Activated CD4-positive, alpha-beta T cell treated with anti-CD3 and anti-CD28 coated beads, Interleukin-2, amount 50 U/mL, for 1 hour (primary cell): ENCODE measurements at regions not wholly inside any gene's neighbourhood (a gene's known extent, or its start where the extent isn't known, plus 50 kb on each side); places are given as distances from the start of the nearest gene placed in this dataset.

Source experiments
- DNase-seq: peaks from one replicate; pipeline ENCODE4 v3.0.0-alpha.2; 2020

- no peak for DNase-seq
Observed at GRCh38 chr22:49138250-49138790, 689.4 kb downstream of the BRD1 start.

DNA sequence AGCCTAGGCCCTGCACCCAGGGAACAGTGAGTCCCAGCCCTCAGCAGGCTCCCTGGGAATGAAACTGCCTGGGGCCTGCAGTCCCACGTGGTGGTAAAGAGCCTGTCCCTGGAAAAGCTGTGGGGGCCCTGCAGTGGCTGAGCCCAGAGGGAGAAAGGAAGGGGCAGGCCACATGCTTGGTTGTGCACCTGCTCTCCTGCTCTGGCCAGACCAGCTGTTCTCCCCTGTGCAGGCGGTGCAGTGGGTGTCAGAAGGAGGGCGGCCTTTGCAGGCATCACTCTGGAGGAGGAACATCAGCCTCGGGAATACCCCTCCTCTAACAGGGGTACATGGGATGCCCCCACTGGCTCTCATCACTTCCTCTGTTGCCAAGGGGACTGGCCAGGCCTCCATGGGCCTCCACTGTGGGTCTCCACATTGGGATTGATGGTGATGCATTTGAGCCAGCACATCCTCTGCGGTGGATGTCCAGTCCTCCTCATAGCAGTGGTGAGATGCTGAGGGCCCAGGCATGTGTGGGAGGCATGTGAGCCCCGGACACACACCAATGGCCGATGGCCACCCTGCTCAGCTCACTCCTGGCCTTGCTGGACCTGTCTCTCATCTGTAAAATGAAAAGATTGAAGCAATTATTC, 690.4 kb downstream of the BRD1 start:
- no peak for DNase-seq

GRCh38 chr22:49136816-49137180, 690.9 kb downstream of the BRD1 start:
- DNase-seq = no peak

- DNase-seq = no peak
Observed at GRCh38 chr22:49136041-49136815, 691.4 kb downstream of the BRD1 start.

DNA sequence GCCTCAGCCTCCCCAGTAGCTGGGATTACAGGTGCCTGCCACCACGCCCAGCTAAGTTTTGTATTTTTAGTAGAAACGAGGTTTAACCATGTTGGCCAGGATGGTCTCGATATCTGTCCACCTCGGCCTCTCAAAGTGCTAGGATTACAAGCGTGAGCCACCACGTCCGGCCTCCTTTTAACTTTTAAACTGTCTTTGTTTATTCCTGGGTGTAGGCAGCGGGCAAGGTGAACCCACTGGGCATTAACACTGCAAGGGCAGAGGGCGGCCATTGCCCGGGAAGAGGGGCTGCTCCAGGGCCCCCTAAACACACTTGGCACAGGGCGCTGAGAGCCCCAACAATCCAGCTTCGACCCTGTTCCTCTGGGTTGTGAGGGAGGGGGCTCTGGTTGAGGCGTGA, 693.6 kb downstream of the BRD1 start:
- DNase-seq = no peak

- no peak for DNase-seq
Observed at GRCh38 chr22:49133541-49133940, 694.1 kb downstream of the BRD1 start.

- no peak for DNase-seq
Observed at GRCh38 chr22:49132009-49132408, 695.7 kb downstream of the BRD1 start.

DNA sequence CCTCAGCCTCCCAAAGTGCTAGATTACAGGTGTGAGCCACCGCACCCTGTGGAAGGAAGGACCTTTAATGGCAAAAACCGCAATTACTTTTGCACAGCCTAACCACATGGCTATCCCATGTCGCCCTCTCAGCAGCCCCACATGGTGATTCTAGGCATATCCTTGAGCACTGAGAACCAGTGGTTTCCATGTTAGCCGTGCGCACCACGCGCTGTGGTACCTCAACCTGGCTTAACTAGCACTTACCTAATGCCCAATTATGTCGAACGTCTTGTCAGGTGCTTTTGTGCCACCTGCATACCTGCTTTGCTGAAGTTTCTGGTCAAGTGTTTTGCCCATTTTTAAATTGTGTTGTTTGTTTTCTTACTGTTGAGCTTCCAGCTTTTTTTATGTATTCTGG, 697.9 kb downstream of the BRD1 start:
- DNase-seq = no peak

GRCh38 chr22:49128874-49129273, 698.8 kb downstream of the BRD1 start:
- no peak for DNase-seq

GRCh38 chr22:49124608-49125007, 703.1 kb downstream of the BRD1 start:
- no peak for DNase-seq

DNA sequence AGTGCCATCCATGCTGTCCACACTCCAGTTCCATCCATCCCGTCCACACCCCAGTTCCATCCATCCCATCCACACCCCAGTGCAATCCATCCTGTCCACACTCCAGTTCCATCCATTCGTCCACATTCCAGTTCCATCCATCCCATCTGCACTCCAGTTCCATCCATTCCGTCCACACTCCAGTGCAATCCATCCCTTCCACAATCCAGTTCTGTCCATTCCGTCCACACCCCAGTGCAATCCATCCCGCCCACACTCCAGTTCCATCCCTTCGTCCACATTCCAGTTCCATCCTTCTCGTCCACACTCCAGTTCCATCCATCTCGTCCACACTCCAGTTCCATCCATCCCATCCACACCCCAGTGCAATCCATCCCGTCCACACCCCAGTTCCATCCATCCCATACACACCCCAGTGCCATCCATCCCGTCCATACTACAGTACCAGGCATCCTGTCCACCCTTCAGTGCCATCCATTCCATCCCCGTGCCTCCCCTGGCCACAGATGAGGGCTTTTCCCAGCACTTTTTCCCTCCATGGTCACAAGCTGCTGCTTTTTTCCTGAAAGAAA, 704.0 kb downstream of the BRD1 start:
- DNase-seq = no peak

GRCh38 chr22:49119551-49119952, 708.1 kb downstream of the BRD1 start:
- no peak for DNase-seq

GRCh38 chr22:49118065-49118464, 709.6 kb downstream of the BRD1 start:
- DNase-seq = no peak

- no peak for DNase-seq
Observed at GRCh38 chr22:49117486-49117885, 710.2 kb downstream of the BRD1 start.

DNA sequence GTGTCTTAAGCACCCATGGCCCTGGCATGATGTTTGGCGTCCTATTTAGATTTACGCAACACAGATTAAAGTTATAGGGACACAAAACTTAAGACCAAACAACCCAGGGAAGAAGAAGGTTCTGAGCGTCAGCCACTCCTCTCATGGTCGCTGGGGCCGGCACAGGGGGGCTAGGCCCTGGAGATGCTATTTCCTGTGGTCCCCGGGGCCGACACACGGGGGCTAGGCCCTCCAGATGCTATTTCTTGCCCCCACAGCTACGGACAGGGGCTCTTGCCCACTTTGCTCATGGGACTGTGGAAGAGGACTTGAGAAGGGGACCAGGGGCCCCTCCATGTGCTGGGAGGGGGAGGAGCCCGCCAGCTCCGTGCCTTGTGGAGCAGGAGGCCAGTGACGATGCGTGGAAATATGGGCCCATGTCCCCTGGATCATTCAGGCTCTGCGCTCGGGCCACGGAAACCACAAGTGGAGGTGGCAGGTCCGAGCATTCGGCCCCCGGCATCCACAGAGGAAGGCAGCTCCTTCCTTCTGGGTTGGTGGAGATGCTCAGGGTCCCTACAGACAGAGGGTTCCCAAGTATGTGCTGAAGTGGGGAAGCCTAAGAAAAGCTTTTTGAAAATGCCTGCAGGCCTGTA, 711.1 kb downstream of the BRD1 start:
- DNase-seq = no peak

DNA sequence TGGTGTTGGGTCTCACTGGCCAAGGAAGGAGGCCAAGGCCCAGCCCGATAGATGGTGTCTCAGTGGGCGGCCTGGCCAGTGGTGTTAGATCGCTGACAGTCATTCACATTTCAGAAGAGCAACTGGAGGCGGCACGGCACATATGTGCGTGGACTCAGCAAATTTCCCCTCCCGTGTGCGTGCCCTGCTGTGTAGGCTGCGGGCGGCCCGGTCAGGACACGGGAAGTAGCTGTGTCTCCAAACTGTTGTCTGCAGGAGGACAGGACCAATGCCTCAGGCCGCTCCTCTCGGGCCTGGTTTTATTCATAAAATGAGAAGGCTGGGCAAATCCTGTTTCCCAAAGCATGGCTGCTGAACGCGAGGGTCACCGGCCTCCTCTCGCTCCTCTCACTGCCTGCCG, 711.7 kb downstream of the BRD1 start:
- DNase-seq = no peak

DNA sequence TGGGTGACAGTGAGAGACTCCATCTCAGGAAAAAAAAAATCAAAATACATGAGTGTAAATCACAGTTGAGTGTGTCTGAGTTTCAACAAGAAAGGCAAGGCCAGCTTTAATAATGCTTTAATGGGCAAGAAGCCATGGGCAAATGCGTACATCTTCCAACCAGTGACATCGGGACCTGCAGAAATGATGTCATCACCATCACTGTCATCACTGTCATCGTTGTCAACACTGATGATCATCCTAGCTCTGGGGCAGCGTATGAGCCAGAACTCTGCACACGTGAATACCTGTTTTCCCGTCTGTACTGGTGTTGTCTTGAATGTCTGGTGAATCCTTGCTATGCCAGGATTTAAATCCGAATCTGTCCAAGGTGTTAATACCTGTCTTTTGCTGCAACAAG, 712.5 kb downstream of the BRD1 start:
- DNase-seq = no peak

DNA sequence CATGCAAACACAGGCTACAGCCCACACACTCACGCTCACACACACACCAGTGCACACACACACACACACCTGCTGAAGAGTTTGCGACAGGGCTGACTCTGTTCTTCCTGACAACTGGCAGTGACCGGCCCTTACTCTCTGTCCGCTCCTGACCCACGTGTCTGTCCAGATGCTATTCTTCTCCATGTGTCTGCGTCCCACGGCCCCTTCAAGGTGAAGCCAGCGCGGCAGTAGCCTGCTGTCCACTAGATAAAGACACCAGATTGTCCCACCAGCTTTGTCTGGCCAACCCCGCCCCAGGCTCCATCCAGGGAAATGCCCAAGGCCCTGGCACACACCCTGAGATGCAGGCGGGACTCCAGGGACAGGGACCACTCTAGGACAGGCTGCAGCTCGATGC, 713.9 kb downstream of the BRD1 start:
- no peak for DNase-seq

DNA sequence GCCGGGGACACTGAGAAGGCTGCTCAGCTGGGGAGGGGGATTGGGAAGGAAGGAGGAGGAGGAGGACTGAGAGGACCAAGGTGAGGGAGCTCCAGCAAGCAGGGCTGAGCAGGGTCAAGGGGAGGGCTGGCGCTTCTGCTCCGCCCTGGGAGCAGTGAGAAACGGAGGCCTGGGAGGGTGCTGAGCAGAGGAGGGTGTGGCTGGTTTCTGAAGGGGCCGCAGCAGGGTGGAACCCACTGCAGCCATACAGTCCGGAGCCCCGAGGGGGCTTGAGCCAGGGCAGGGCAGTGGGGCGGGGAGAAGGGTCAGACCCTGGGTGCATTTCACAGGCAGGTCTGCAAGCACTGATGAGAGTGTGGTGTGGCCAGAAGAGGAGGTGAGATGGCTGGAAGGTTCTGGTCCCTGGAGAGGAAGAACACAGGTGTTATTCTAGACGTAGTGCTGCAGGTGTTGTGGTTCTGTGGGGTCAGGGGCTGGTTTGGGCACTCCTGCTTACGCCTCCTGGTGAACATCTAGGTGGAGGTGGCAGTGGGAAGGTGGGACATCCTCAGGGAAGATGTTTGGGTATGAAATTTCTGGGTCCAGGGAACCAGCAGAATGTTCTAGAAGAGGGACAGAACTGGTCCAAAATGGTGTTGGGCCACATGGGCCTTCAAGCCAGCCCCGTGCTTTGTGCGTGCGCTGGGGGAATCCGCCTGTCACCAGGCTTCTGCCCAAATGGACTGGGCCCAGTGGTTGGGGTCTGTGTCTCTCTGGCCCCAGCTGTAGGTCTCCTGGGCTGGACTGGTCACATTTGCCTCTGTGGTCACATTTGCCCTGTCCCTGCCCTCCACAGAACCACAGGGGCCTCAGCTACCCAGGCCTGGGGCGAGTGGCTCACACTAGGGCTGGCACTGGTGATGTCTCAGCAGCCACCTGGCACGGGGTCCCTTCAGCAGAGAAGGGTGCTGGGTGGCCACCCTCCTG, 714.7 kb downstream of the BRD1 start:
- DNase-seq = no peak

DNA sequence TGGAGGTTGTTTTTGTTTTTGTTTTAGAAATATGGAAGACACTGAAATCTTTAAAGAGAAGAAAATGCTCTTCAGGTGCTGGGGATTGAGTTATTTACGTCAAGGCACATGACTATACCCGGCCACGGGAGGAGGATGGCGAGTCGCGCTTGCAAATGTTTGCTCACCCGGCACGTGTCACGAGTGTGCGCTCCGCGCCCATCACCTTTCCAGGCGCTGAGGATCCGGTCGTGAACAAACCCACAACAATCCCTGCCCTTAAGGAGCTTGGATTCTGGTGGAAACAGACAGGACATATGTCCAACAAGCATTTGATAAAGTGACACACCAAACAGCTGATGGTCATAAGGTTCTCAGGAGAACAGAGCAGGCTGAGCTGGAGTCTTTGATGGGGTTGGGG, 715.5 kb downstream of the BRD1 start:
- no peak for DNase-seq

GRCh38 chr22:49111085-49111484, 716.6 kb downstream of the BRD1 start:
- DNase-seq = no peak

- DNase-seq = no peak
Observed at GRCh38 chr22:49108636-49109315, 718.9 kb downstream of the BRD1 start.
